Right ventricle myocardium superior (tissue), 1 donor: ENCODE measurements at regions not wholly inside any gene's neighbourhood (a gene's known extent, or its start where the extent isn't known, plus 50 kb on each side); places are given as distances from the start of the nearest gene placed in this dataset.
"Not testable (repeated sequence)": the region's sequence is repeated elsewhere in the genome, so short reads cannot be mapped to it uniquely, and the experiment has no call there.

ENCODE experiments used
- ATAC-seq: fragments of 200-7000 bp; cut with Tn5 transposase; one replicate; pipeline ENCODE4 v1.9.1; 2020; ENCODE audit warnings: mild to moderate bottlenecking; ENCODE audit not compliant: poor library complexity
- DNase-seq: peaks from one replicate; pipeline ENCODE4 v3.0.0-alpha.2; 2020
- intact Hi-C: fragments of 100-400 bp; cut with DNase I; formaldehyde crosslinking; loops from one replicate; pipeline ENCODE4 v1.11.2; 2022
- donor health status: DM: no; HTN: yes; CAD: no; lungs with severe emphysema.

GRCh38 chr1:229710746-229711145 is 84.7 kb downstream of the URB2 start:
- ATAC-seq: no peak
- no peak for DNase-seq
- intact Hi-C loops: no loop called here

GRCh38 chr1:229714306-229714705 is 88.3 kb downstream of the URB2 start:
- no peak for DNase-seq
- ATAC-seq: no peak
- intact Hi-C loops: no loop called here

- intact Hi-C loops: no loop called here
- no peak for ATAC-seq
- DNase-seq: no peak
Observed at GRCh38 chr1:229714964-229715603, 89.0 kb downstream of the URB2 start.

GRCh38 chr1:229716069-229716468 is 90.0 kb downstream of the URB2 start:
- no peak for ATAC-seq
- intact Hi-C loops: no loop called here
- no peak for DNase-seq

- ATAC-seq (no peak), DNase-seq (no peak)
- intact Hi-C loops: no loop called here
Observed at GRCh38 chr1:229716704-229717103, 90.7 kb downstream of the URB2 start.

- intact Hi-C loops: no loop called here
- no peak for ATAC-seq
Observed at GRCh38 chr1:229717786-229718576, 91.9 kb downstream of the URB2 start.

GRCh38 chr1:229726061-229726460 is 100.0 kb downstream of the URB2 start:
- intact Hi-C loops: no loop called here
- DNase-seq (no peak), ATAC-seq (no peak)

More at GRCh38 chr1:229717786-229718576, 91.9 kb downstream of the URB2 start:
- DNase-seq: no peak

GRCh38 chr1:229729916-229730315 is 103.9 kb downstream of the URB2 start:
- intact Hi-C loops: no loop called here
- DNase-seq (no peak), ATAC-seq (no peak)

- intact Hi-C loops: no loop called here
- DNase-seq (no peak), ATAC-seq (no peak)
Observed at GRCh38 chr1:229730573-229730972, 104.5 kb downstream of the URB2 start.

GRCh38 chr1:229732061-229732460 is 106.0 kb downstream of the URB2 start:
- DNase-seq (no peak), ATAC-seq (no peak)
- intact Hi-C loops: no loop called here

GRCh38 chr1:229736376-229736775 is 110.3 kb downstream of the URB2 start:
- ATAC-seq: no peak
- intact Hi-C loops: no loop called here
- no peak for DNase-seq

- DNase-seq, ATAC-seq, intact Hi-C loops: not testable (repeated sequence)
Observed at GRCh38 chr1:229742614-229743013, 116.6 kb downstream of the URB2 start.

- intact Hi-C loops: no loop called here
- ATAC-seq (no peak), DNase-seq (no peak)
Observed at GRCh38 chr1:229749992-229750391, 123.9 kb downstream of the URB2 start.

- intact Hi-C loops: no loop called here
- no peak for DNase-seq
- ATAC-seq: no peak
Observed at GRCh38 chr1:229751610-229752009, 125.6 kb downstream of the URB2 start.

GRCh38 chr1:229752679-229753078 is 126.6 kb downstream of the URB2 start:
- DNase-seq (no peak), ATAC-seq (no peak)
- intact Hi-C loops: no loop called here

GRCh38 chr1:229753764-229754551 is 127.9 kb downstream of the URB2 start:
- intact Hi-C loops: no loop called here
- DNase-seq (no peak), ATAC-seq (no peak)

- DNase-seq (no peak), ATAC-seq (no peak)
- intact Hi-C loops: no loop called here
Observed at GRCh38 chr1:229756666-229757065, 130.6 kb downstream of the URB2 start.

GRCh38 chr1:229757226-229757625 is 131.2 kb downstream of the URB2 start:
- intact Hi-C loops: no loop called here
- ATAC-seq: no peak
- no peak for DNase-seq

GRCh38 chr1:229758101-229759036 is 132.3 kb downstream of the URB2 start:
- DNase-seq (no peak), ATAC-seq (no peak)
- intact Hi-C loops: no loop called here
